NB4 (cell line): ENCODE measurements at regions not wholly inside any gene's neighbourhood (a gene's known extent, or its start where the extent isn't known, plus 50 kb on each side); places are given as distances from the start of the nearest gene placed in this dataset.

Experiments
- MYC ChIP-seq: IDR thresholded peaks from 2 replicates; pipeline ENCODE4 v1.6.1; 2011; ENCODE audit warnings: low read depth, low read length
- POLR2A ChIP-seq: IDR thresholded peaks from 2 replicates; pipeline ENCODE4 v1.6.1; 2011; ENCODE audit warnings: mild to moderate bottlenecking; ENCODE audit not compliant: insufficient read length; ENCODE audit errors: extremely low read depth
- TF ChIP-seq, protein P1 (sequence below): IDR thresholded peaks from 2 replicates; pipeline ENCODE4 v1.6.1; 2011; ENCODE audit warnings: low read depth, low read length
- TF ChIP-seq, protein P2 (sequence below): IDR thresholded peaks from one replicate; pipeline ENCODE4 v1.5.1; 2012; ENCODE audit warnings: low read depth, low read length

DNA sequence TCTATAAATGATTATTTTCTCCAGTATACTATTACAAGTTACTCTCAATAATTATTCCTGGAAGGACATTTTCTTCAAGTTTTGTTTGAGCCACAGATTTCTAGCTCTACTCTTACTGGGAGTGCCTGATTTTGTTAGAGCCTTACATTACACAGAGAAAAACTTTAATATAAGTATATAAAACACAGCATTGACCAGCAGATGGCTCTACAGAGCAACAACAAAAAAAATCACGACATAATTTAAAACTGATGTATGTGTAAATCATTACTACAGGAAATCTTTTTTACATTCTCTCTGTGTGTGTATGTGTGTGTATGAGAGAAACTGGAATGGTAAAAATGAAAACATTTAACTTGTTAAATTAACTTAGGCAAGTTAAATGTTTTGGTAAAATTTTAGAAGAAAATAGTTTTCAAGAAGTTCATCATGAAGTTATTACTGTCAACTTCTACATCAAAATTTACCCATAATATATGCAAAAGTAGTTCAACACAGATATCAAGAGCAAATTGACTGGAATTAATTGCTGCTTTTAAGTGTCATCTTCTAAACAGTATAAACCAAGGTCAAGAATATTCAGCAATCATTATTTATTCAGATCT is 103.3 kb downstream of the MDH1 start:
- TF ChIP-seq, protein P1, sequence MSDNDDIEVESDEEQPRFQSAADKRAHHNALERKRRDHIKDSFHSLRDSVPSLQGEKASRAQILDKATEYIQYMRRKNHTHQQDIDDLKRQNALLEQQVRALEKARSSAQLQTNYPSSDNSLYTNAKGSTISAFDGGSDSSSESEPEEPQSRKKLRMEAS = no peak
- TF ChIP-seq, protein P2, sequence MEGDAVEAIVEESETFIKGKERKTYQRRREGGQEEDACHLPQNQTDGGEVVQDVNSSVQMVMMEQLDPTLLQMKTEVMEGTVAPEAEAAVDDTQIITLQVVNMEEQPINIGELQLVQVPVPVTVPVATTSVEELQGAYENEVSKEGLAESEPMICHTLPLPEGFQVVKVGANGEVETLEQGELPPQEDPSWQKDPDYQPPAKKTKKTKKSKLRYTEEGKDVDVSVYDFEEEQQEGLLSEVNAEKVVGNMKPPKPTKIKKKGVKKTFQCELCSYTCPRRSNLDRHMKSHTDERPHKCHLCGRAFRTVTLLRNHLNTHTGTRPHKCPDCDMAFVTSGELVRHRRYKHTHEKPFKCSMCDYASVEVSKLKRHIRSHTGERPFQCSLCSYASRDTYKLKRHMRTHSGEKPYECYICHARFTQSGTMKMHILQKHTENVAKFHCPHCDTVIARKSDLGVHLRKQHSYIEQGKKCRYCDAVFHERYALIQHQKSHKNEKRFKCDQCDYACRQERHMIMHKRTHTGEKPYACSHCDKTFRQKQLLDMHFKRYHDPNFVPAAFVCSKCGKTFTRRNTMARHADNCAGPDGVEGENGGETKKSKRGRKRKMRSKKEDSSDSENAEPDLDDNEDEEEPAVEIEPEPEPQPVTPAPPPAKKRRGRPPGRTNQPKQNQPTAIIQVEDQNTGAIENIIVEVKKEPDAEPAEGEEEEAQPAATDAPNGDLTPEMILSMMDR = peak; percentile 33
- TF ChIP-seq POLR2A = no peak
- no peak for TF ChIP-seq MYC
